ENCODE measurements at regions not wholly inside any gene's neighbourhood (a gene's known extent, or its start where the extent isn't known, plus 50 kb on each side); places are given as distances from the start of the nearest gene placed in this dataset.

- TF ChIP-seq RFX5 (IDR thresholded peaks at IDR 0.05; ENCODE audit: borderline replicate concordance, low read depth, low read length) = no peak
- TF ChIP-seq, protein P1, sequence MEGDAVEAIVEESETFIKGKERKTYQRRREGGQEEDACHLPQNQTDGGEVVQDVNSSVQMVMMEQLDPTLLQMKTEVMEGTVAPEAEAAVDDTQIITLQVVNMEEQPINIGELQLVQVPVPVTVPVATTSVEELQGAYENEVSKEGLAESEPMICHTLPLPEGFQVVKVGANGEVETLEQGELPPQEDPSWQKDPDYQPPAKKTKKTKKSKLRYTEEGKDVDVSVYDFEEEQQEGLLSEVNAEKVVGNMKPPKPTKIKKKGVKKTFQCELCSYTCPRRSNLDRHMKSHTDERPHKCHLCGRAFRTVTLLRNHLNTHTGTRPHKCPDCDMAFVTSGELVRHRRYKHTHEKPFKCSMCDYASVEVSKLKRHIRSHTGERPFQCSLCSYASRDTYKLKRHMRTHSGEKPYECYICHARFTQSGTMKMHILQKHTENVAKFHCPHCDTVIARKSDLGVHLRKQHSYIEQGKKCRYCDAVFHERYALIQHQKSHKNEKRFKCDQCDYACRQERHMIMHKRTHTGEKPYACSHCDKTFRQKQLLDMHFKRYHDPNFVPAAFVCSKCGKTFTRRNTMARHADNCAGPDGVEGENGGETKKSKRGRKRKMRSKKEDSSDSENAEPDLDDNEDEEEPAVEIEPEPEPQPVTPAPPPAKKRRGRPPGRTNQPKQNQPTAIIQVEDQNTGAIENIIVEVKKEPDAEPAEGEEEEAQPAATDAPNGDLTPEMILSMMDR (IDR thresholded peaks at IDR 0.05; ENCODE audit: control extremely low read depth in 1 of 3, insufficient read depth in 1 of 3, low read depth in 1 of 3, low read length in 3 of 3) = no peak
- TF ChIP-seq EZH2 (IDR thresholded peaks at IDR 0.05; ENCODE audit: low read depth, low read length, severe bottlenecking) = no peak
- no peak for TF ChIP-seq TEAD4 (IDR thresholded peaks at IDR 0.05; ENCODE audit: low read depth, low read length)
- no peak for TF ChIP-seq SIX5 (IDR thresholded peaks at IDR 0.05; ENCODE audit: low read depth, low read length)
- no peak for TF ChIP-seq RAD21 (IDR thresholded peaks at IDR 0.05 in 1 of 2, conservative IDR thresholded peaks at IDR 0.05 in 1 of 2; ENCODE audit: low read depth in 2 of 2, low read length in 2 of 2)
- no peak for TF ChIP-seq POLR2A (IDR thresholded peaks at IDR 0.05; ENCODE audit: control extremely low read depth in 1 of 2, low read depth in 2 of 2, low read length in 2 of 2)
- no peak for TF ChIP-seq SP1 (IDR thresholded peaks at IDR 0.05; ENCODE audit: low read depth, low read length)
- no peak for TF ChIP-seq MAFK (IDR thresholded peaks at IDR 0.05; ENCODE audit: low read depth, low read length)
- no peak for TF ChIP-seq SUZ12 (IDR thresholded peaks at IDR 0.05; ENCODE audit: low read length)
Observed at GRCh38 chr22:22362311-22362710, 117.7 kb downstream of the VPREB1 start.

Measured in H1 (cell line).